ENCODE measurements at regions not wholly inside any gene's neighbourhood (a gene's known extent, or its start where the extent isn't known, plus 50 kb on each side); places are given as distances from the start of the nearest gene placed in this dataset.

- no peaks in the 10 kb centered on the region for H3K4me1 Mint-ChIP-seq
- no peak overlapping the region for H3K4me3 Mint-ChIP-seq
- DNase-seq (no peak), ATAC-seq (no peak)
- H3K9me3 Mint-ChIP-seq, result peaks cover 0 to 2% (median 0%) of the 10 kb centered on the region in 9 donors
- H3K27me3 Mint-ChIP-seq, result peaks cover 0 to 11% (median 2%) of the 10 kb centered on the region in 5 donors
- H3K36me3 Mint-ChIP-seq, result no peaks in the 10 kb centered on the region
- POLR2A ChIA-PET, result no interaction called here
- no peak overlapping the region for H3K27ac Mint-ChIP-seq
Observed at GRCh38 chr9:1495282-1496030, 445.3 kb downstream of the DMRT2 start.

- POLR2A ChIA-PET, result no interaction called here
- DNase-seq (no peak), ATAC-seq (no peak)
- peaks cover 0 to 3% (median 0%) of the 10 kb centered on the region in 9 donors for H3K9me3 Mint-ChIP-seq
- H3K4me3 Mint-ChIP-seq, result no peak overlapping the region
- H3K27me3 Mint-ChIP-seq, result peaks cover 2 to 27% (median 7%) of the 10 kb centered on the region in 5 donors
- H3K36me3 Mint-ChIP-seq, result peaks cover 0 to 5% (median 0%) of the 10 kb centered on the region in 3 donors
- no peak overlapping the region for H3K27ac Mint-ChIP-seq
- H3K4me1 Mint-ChIP-seq, result no peaks in the 10 kb centered on the region
Observed at GRCh38 chr9:1505489-1505888, 455.3 kb downstream of the DMRT2 start.

- Mint-ChIP-seq H3K27me3 (peaks cover 0 to 10% (median 6%) of the 10 kb centered on the region in 5 donors), H3K4me1 (no peaks in the 10 kb centered on the region), H3K27ac (no peak overlapping the region), H3K36me3 (no peaks in the 10 kb centered on the region), H3K9me3 (peaks cover 0 to 6% (median 0%) of the 10 kb centered on the region in 9 donors), H3K4me3 (no peak overlapping the region)
- POLR2A ChIA-PET, result no interaction called here
- DNase-seq, result no peak
- no peak for ATAC-seq
Observed at GRCh38 chr9:1510712-1511111, 460.6 kb downstream of the DMRT2 start.

GRCh38 chr9:1513105-1513504 lies 462.9 kb downstream of the DMRT2 start:
- Mint-ChIP-seq H3K4me1 (no peaks in the 10 kb centered on the region), H3K4me3 (no peak overlapping the region), H3K9me3 (peaks cover 0 to 6% (median 0%) of the 10 kb centered on the region in 9 donors), H3K27ac (no peak overlapping the region), H3K36me3 (no peaks in the 10 kb centered on the region), H3K27me3 (peaks cover 0 to 10% (median 6%) of the 10 kb centered on the region in 5 donors)
- DNase-seq (no peak), ATAC-seq (no peak)
- POLR2A ChIA-PET, result no interaction called here

GRCh38 chr9:1514250-1514649 lies 464.1 kb downstream of the DMRT2 start:
- POLR2A ChIA-PET, result no interaction called here
- H3K9me3 Mint-ChIP-seq, result peaks cover 0 to 6% (median 0%) of the 10 kb centered on the region in 9 donors
- H3K4me1 Mint-ChIP-seq, result no peaks in the 10 kb centered on the region
- H3K36me3 Mint-ChIP-seq, result no peaks in the 10 kb centered on the region
- H3K27me3 Mint-ChIP-seq, result peaks cover 0 to 10% (median 6%) of the 10 kb centered on the region in 5 donors
- ATAC-seq (no peak), DNase-seq (no peak)
- H3K4me3 Mint-ChIP-seq, result no peak overlapping the region
- H3K27ac Mint-ChIP-seq, result no peak overlapping the region

GRCh38 chr9:1514776-1515363 lies 464.7 kb downstream of the DMRT2 start:
- Mint-ChIP-seq H3K4me3 (no peak overlapping the region), H3K27ac (no peak overlapping the region), H3K4me1 (no peaks in the 10 kb centered on the region), H3K27me3 (peaks cover 0 to 10% (median 6%) of the 10 kb centered on the region in 5 donors), H3K36me3 (no peaks in the 10 kb centered on the region), H3K9me3 (peaks cover 0 to 6% (median 0%) of the 10 kb centered on the region in 9 donors)
- POLR2A ChIA-PET, result no interaction called here
- ATAC-seq (no peak), DNase-seq (no peak)

GRCh38 chr9:1515557-1515956 lies 465.4 kb downstream of the DMRT2 start:
- Mint-ChIP-seq H3K4me3 (no peak overlapping the region), H3K27me3 (peaks cover 0 to 16% (median 6%) of the 10 kb centered on the region in 5 donors), H3K27ac (no peak overlapping the region), H3K9me3 (peaks cover 0 to 6% (median 0%) of the 10 kb centered on the region in 9 donors), H3K4me1 (no peaks in the 10 kb centered on the region), H3K36me3 (no peaks in the 10 kb centered on the region)
- ATAC-seq (no peak), DNase-seq (no peak)
- POLR2A ChIA-PET, result no interaction called here

- H3K4me1 Mint-ChIP-seq, result peaks cover 0 to 1% (median 0%) of the 10 kb centered on the region in 4 donors
- DNase-seq (no peak), ATAC-seq (no peak)
- POLR2A ChIA-PET, result no interaction called here
- no peak overlapping the region for H3K4me3 Mint-ChIP-seq
- peaks cover 0 to 15% (median 0%) of the 10 kb centered on the region in 5 donors for H3K27me3 Mint-ChIP-seq
- H3K27ac Mint-ChIP-seq, result peak overlapping the region in 1 of 10 donors; percentile 61
- peaks cover 0 to 2% (median 0%) of the 10 kb centered on the region in 9 donors for H3K9me3 Mint-ChIP-seq
- H3K36me3 Mint-ChIP-seq, result no peaks in the 10 kb centered on the region
Observed at GRCh38 chr9:1521547-1521946, 471.4 kb downstream of the DMRT2 start.

GRCh38 chr9:1522219-1522767 lies 472.1 kb downstream of the DMRT2 start:
- Mint-ChIP-seq H3K9me3 (peaks cover 0 to 2% (median 0%) of the 10 kb centered on the region in 9 donors), H3K4me1 (peaks cover 0 to 1% (median 0%) of the 10 kb centered on the region in 4 donors), H3K4me3 (no peak overlapping the region), H3K27me3 (peaks cover 0 to 15% (median 0%) of the 10 kb centered on the region in 5 donors), H3K27ac (no peak overlapping the region), H3K36me3 (no peaks in the 10 kb centered on the region)
- POLR2A ChIA-PET, result no interaction called here
- ATAC-seq (no peak), DNase-seq (no peak)

GRCh38 chr9:1528456-1528855 lies 478.3 kb downstream of the DMRT2 start:
- Mint-ChIP-seq H3K27ac (no peak overlapping the region), H3K36me3 (no peaks in the 10 kb centered on the region), H3K4me3 (no peak overlapping the region), H3K27me3 (peaks cover 0 to 3% (median 0%) of the 10 kb centered on the region in 5 donors), H3K9me3 (peaks cover 0 to 10% (median 0%) of the 10 kb centered on the region in 9 donors), H3K4me1 (peaks cover 0 to 1% (median 0%) of the 10 kb centered on the region in 4 donors)
- POLR2A ChIA-PET, result no interaction called here
- no peak for DNase-seq
- no peak for ATAC-seq

- peaks cover 0 to 1% (median 0%) of the 10 kb centered on the region in 4 donors for H3K4me1 Mint-ChIP-seq
- no peak for DNase-seq
- POLR2A ChIA-PET, result no interaction called here
- peaks cover 0 to 3% (median 0%) of the 10 kb centered on the region in 5 donors for H3K27me3 Mint-ChIP-seq
- no peak for ATAC-seq
- peaks cover 0 to 10% (median 0%) of the 10 kb centered on the region in 9 donors for H3K9me3 Mint-ChIP-seq
- H3K36me3 Mint-ChIP-seq, result no peaks in the 10 kb centered on the region
- H3K27ac Mint-ChIP-seq, result no peak overlapping the region
- H3K4me3 Mint-ChIP-seq, result no peak overlapping the region
Observed at GRCh38 chr9:1530696-1531095, 480.5 kb downstream of the DMRT2 start.

GRCh38 chr9:1531424-1531823 lies 481.3 kb downstream of the DMRT2 start:
- H3K4me1 Mint-ChIP-seq, result no peaks in the 10 kb centered on the region
- peaks cover 0 to 10% (median 0%) of the 10 kb centered on the region in 9 donors for H3K9me3 Mint-ChIP-seq
- POLR2A ChIA-PET, result no interaction called here
- H3K27me3 Mint-ChIP-seq, result peaks cover 0 to 6% (median 0%) of the 10 kb centered on the region in 5 donors
- H3K27ac Mint-ChIP-seq, result no peak overlapping the region
- DNase-seq (no peak), ATAC-seq (no peak)
- no peak overlapping the region for H3K4me3 Mint-ChIP-seq
- no peaks in the 10 kb centered on the region for H3K36me3 Mint-ChIP-seq

- no peak overlapping the region for H3K27ac Mint-ChIP-seq
Observed at GRCh38 chr9:1532171-1532570, 482.0 kb downstream of the DMRT2 start.

More at GRCh38 chr9:1532171-1532570, 482.0 kb downstream of the DMRT2 start:
- POLR2A ChIA-PET, result no interaction called here
- Mint-ChIP-seq H3K4me3 (no peak overlapping the region), H3K27me3 (peaks cover 0 to 6% (median 0%) of the 10 kb centered on the region in 5 donors), H3K4me1 (no peaks in the 10 kb centered on the region), H3K36me3 (no peaks in the 10 kb centered on the region), H3K9me3 (peaks cover 0 to 10% (median 0%) of the 10 kb centered on the region in 9 donors)
- DNase-seq (no peak), ATAC-seq (no peak)

All from naive thymus-derived CD8-positive, alpha-beta T cell (primary cell).